OCI-LY7 (cell line): ENCODE measurements at regions not wholly inside any gene's neighbourhood (a gene's known extent, or its start where the extent isn't known, plus 50 kb on each side); places are given as distances from the start of the nearest gene placed in this dataset.

Experiments
- BruUV-seq: library from RNA; stranded (reverse); fragments of 400-500 nt; replicated peaks from 2 replicates; lab custom pipeline; 2021; lab: Mats Ljungman, UMichigan
- CTCF ChIA-PET: fragments of 300-600 bp; sonication (Branson Sonifier 250); formaldehyde crosslinking; loops from one replicate; lab custom pipeline; 2022; ENCODE audit warnings: antibody characterized with exemption; ENCODE audit not compliant: unreplicated experiment; lab: Charles Lee
- POLR2A ChIA-PET: fragments of 300-600 bp; sonication (Branson Sonifier 250); formaldehyde crosslinking; loops from one replicate; lab custom pipeline; 2022; ENCODE audit warnings: antibody characterized with exemption; lab: Charles Lee
- DNase-seq: peaks from one replicate; pipeline ENCODE4 v3.0.0-alpha.2; 2015; ENCODE audit warnings: low spot score
- H2AFZ ChIP-seq: fragments of 200-600 bp; sonication (generic), shearing (Covaris generic); 2 replicates; pipeline ENCODE4 v1.6.1; 2014; ENCODE audit warnings: mild to moderate bottlenecking, antibody characterized with exemption, low read length, moderate library complexity
- H3K27ac ChIP-seq: fragments of 200-600 bp; sonication (generic); 2 replicates; pipeline ENCODE4 v1.5.1; 2014; ENCODE audit warnings: mixed run types, low read depth, mild to moderate bottlenecking, moderate library complexity, low read length, inconsistent platforms; ENCODE audit not compliant: poor library complexity, severe bottlenecking
- H3K36me3 ChIP-seq: fragments of 200-600 bp; sonication (generic); 2 replicates; pipeline ENCODE4 v1.6.1; 2014; ENCODE audit warnings: mild to moderate bottlenecking, antibody characterized with exemption, low read length, moderate library complexity, mixed read lengths; ENCODE audit not compliant: insufficient read depth
- H3K4me1 ChIP-seq: fragments of 200-600 bp; sonication (generic); 2 replicates; pipeline ENCODE4 v1.5.1; 2014; ENCODE audit warnings: mild to moderate bottlenecking, low read length; ENCODE audit not compliant: insufficient read depth, poor library complexity, severe bottlenecking
- H3K4me2 ChIP-seq: fragments of 200-600 bp; sonication (generic); 2 replicates; pipeline ENCODE4 v1.6.1; 2014; ENCODE audit warnings: mild to moderate bottlenecking, low read length
- H3K4me3 ChIP-seq: fragments of 200-600 bp; sonication (generic); 2 replicates; pipeline ENCODE4 v1.5.1; 2014; ENCODE audit warnings: mild to moderate bottlenecking, low read depth, low read length; ENCODE audit not compliant: poor library complexity, severe bottlenecking
- H3K79me2 ChIP-seq: fragments of 200-600 bp; sonication (generic); 2 replicates; pipeline ENCODE4 v1.6.1; 2016; ENCODE audit warnings: low read depth, mild to moderate bottlenecking, low read length, moderate library complexity, mixed read lengths; ENCODE audit not compliant: insufficient read depth
- H3K9me2 ChIP-seq: fragments of 200-600 bp; sonication (generic); 2 replicates; pipeline ENCODE4 v1.6.1; 2016; ENCODE audit warnings: mild to moderate bottlenecking, low read length, mixed read lengths; ENCODE audit not compliant: insufficient read depth
- H3K9me3 ChIP-seq: fragments of 200-600 bp; sonication (generic); 2 replicates; pipeline ENCODE4 v1.6.1; 2014; ENCODE audit warnings: mild to moderate bottlenecking, mixed run types, low read length, mixed read lengths
- H4K20me1 ChIP-seq: fragments of 200-600 bp; sonication (generic); 2 replicates; pipeline ENCODE4 v1.6.1; 2014; ENCODE audit warnings: mild to moderate bottlenecking, antibody characterized with exemption, low read length, moderate library complexity, mixed read lengths; ENCODE audit not compliant: insufficient read depth
- EZH2phosphoT487 ChIP-seq: fragments of 200-600 bp; sonication (generic); IDR thresholded peaks from 2 replicates; pipeline ENCODE4 v1.6.1; 2018; ENCODE audit warnings: low read depth, borderline replicate concordance, mild to moderate bottlenecking, mixed run types, antibody characterized with exemption, low read length, moderate library complexity, mixed read lengths
- intact Hi-C: fragments of 100-400 bp; cut with micrococcal nuclease; formaldehyde crosslinking; loops from one replicate; pipeline ENCODE4 v1.10.0; 2022; ENCODE audit not compliant: unreplicated experiment
- TF ChIP-seq, protein P1 (sequence below): fragments of 200-600 bp; sonication (generic); conservative IDR thresholded peaks from 2 replicates; pipeline ENCODE4 v1.5.1; 2014; ENCODE audit warnings: mild to moderate bottlenecking, antibody characterized with exemption, low read length, moderate library complexity, mixed read lengths

- no TSS peak for BruUV-seq
- intact Hi-C loops = no loop called here
- no peaks in the 10 kb centered on the region for H3K79me2 ChIP-seq
- H3K9me2 ChIP-seq = no peaks in the 10 kb centered on the region
- no peak overlapping the region for H2AFZ ChIP-seq
- POLR2A ChIA-PET = no interaction called here
- H3K27ac ChIP-seq = no peak overlapping the region
- H3K36me3 ChIP-seq = no peaks in the 10 kb centered on the region
- no peaks in the 10 kb centered on the region for H3K9me3 ChIP-seq
- CTCF ChIA-PET = no interaction called here
- H3K4me1 ChIP-seq = no peaks in the 10 kb centered on the region
- H3K4me3 ChIP-seq = no peak overlapping the region
- no peak for DNase-seq
- TF ChIP-seq EZH2phosphoT487 = no peak
- TF ChIP-seq, protein P1, sequence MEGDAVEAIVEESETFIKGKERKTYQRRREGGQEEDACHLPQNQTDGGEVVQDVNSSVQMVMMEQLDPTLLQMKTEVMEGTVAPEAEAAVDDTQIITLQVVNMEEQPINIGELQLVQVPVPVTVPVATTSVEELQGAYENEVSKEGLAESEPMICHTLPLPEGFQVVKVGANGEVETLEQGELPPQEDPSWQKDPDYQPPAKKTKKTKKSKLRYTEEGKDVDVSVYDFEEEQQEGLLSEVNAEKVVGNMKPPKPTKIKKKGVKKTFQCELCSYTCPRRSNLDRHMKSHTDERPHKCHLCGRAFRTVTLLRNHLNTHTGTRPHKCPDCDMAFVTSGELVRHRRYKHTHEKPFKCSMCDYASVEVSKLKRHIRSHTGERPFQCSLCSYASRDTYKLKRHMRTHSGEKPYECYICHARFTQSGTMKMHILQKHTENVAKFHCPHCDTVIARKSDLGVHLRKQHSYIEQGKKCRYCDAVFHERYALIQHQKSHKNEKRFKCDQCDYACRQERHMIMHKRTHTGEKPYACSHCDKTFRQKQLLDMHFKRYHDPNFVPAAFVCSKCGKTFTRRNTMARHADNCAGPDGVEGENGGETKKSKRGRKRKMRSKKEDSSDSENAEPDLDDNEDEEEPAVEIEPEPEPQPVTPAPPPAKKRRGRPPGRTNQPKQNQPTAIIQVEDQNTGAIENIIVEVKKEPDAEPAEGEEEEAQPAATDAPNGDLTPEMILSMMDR = no peak
- H4K20me1 ChIP-seq = no peaks in the 10 kb centered on the region
- no peak overlapping the region for H3K4me2 ChIP-seq
Measured at GRCh38 chr16:20203272-20203671, 124.0 kb downstream of the GP2 start.

GRCh38 chr16:20202747-20203146 is 124.6 kb downstream of the GP2 start:
- H3K4me1 ChIP-seq = no peaks in the 10 kb centered on the region
- ChIA-PET POLR2A (no interaction called here), CTCF (no interaction called here)
- no peak for DNase-seq
- H3K4me3 ChIP-seq = no peak overlapping the region
- no peaks in the 10 kb centered on the region for H3K36me3 ChIP-seq
- H4K20me1 ChIP-seq = no peaks in the 10 kb centered on the region
- intact Hi-C loops = no loop called here
- TF ChIP-seq, protein P1 = no peak
- no peak for TF ChIP-seq EZH2phosphoT487
- no peak overlapping the region for H3K4me2 ChIP-seq
- H3K27ac ChIP-seq = no peak overlapping the region
- no TSS peak for BruUV-seq
- H3K9me2 ChIP-seq = no peaks in the 10 kb centered on the region
- H3K9me3 ChIP-seq = no peaks in the 10 kb centered on the region
- no peaks in the 10 kb centered on the region for H3K79me2 ChIP-seq
- H2AFZ ChIP-seq = no peak overlapping the region

DNA sequence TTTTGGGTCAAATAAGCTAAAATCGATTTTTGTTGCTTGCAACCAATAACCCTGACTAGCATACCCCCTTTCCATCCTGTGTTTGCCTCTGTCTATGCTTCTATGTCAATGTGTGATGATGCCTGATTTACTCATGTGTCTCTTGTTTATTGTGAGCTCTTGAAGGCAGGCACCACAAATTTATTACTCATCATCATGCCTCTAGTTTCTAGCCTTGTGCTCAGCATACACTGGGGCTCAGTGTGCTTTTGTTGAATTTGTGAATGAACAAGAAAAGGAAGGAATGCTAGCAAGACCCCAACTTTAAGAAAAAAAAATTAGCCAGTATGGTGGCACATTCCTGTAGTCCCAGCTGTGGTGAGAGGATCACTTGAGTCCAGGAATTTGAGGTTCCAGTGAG is 119.1 kb upstream of the GPR139 start:
- ChIA-PET POLR2A (interaction anchor here (0.7 kb wide), 1 partner anchor 318 kb away, joined by 6 read pairs; no protein-coding TSS in a partner anchor), CTCF (no interaction called here)
- no peak overlapping the region for H3K27ac ChIP-seq
- intact Hi-C loops = no loop called here
- no peak overlapping the region for H2AFZ ChIP-seq
- no peaks in the 10 kb centered on the region for H3K79me2 ChIP-seq
- TF ChIP-seq EZH2phosphoT487 = no peak
- TF ChIP-seq, protein P1 = no peak
- no peak for DNase-seq
- H3K36me3 ChIP-seq = no peaks in the 10 kb centered on the region
- no peak overlapping the region for H3K4me2 ChIP-seq
- H3K4me3 ChIP-seq = no peak overlapping the region
- no peaks in the 10 kb centered on the region for H3K9me3 ChIP-seq
- H3K4me1 ChIP-seq = no peaks in the 10 kb centered on the region
- H4K20me1 ChIP-seq = no peaks in the 10 kb centered on the region
- H3K9me2 ChIP-seq = no peaks in the 10 kb centered on the region
- BruUV-seq = no TSS peak
